Activated T-helper 9 cell treated with anti-CD3 and anti-CD28 coated beads, Interleukin-2, amount 50 U/mL, for 16 hours (primary cell): ENCODE measurements at regions not wholly inside any gene's neighbourhood (a gene's known extent, or its start where the extent isn't known, plus 50 kb on each side); places are given as distances from the start of the nearest gene placed in this dataset.

Experiments
- DNase-seq: peaks from one replicate; pipeline ENCODE4 v3.0.0-alpha.2; 2020; ENCODE audit warnings: low read depth

DNA sequence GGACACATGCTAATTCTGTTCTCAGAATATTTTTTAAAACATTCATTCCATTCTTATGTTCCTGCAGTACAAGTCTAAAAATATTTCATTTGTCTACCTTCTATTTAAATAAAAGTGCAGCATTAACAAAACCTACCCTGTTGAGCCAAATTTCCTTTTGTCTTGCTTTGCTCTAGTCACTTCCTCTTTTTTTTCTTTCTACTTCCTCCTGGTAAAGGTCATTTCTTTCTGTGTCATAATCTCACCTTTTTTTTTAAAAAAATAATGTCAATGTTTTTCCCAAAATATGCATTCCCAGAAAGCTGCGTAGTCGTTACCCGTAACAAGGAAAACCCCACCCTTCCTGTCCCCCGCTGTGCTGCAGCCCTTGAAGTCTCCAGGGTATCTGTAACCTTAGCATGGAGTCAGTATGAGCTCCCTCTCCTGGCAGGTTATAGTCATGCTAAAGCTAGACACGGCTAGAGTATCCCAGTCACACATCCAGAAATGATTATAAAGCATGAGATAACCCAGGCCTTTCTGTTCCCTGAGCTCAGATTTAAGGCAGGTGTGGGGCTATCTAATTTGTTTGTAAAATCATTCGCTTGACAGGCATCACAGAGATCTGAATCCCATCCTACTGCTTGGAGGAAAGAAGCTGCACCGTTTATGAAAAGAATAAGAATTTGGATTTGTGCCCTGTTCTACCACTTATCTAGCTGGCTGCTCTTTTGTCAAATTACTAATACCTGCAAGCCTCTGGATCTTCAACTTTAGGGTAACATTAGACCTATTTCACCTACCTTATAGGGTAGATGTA lies 51.1 kb upstream of the EED start:
- DNase-seq: peak; percentile 36

GRCh38 chr11:86192519-86193257 lies 51.9 kb upstream of the EED start:
- DNase-seq: no peak

DNA sequence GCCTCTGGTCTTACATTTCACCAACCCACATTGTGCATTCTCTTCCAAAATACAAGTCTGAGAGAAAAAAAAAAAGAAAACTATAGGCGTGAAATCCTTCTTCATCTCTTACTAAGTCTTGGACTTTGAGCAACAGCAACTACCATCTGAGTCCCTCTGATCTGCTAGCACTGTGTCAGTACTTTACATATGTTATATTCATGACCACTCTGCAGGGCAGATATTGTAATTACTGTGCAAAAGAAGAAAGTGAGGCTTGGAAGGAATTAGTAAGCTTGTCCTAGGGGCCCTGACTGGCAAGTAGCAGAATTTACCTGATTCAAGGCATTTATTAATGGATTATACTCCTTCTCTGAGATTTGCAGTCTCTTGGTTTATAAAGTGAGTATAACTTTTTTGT lies 52.7 kb upstream of the EED start:
- no peak for DNase-seq

GRCh38 chr11:86187027-86187426 lies 57.5 kb upstream of the EED start:
- DNase-seq: no peak

- no peak for DNase-seq
Observed at GRCh38 chr11:86186386-86186785, 58.2 kb upstream of the EED start.

DNA sequence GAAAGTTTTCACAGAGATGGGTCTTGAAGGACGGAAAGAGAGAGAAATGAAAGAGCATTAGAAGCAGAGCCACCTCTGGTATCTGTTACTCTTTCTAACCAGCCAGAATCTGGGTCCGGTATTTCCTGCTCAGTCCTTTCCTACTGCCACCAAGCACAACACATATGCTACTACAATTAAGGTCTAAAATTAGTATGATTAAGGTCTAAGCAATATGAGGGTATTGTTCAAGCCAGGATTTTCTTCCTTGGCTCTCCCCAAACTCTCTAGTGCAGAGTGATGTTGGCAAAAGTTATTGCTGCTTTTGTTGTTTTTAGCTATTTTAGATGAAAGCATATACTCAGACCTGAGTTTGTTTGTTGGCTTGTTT lies 59.2 kb upstream of the EED start:
- no peak for DNase-seq

DNA sequence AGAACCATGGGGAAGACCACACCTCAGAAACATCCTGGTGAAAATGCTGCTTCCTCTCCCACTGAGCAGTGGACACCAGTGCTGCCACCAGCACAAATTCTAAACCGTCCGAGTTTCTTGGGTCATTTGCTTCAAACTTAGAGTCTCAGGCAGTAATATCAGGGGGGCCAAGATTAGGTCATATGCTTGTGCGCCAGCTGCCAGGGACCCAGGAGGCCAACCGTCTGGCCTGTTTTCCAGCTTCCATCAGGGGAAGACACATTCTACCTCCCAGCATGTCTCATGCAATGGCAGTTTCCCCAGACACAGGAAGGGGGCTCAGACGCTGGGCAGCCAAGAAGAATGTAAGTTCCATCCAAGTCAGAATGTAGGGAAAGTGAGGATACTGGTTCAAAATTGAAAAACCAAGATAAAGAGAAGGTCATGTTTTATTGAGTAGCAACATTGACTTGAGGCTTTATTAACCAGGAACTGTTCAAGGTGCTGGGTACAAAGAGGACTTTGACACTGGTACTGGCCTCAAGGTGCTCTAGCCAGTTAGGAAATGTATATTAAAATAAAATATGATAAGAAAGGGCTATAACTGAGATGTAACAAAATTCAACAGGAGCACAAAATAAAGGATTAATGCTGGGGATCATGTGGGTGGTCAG lies 59.7 kb upstream of the EED start:
- DNase-seq: no peak

- DNase-seq: peak; percentile 11
Observed at GRCh38 chr11:86183694-86184093, 60.9 kb upstream of the EED start.

DNA sequence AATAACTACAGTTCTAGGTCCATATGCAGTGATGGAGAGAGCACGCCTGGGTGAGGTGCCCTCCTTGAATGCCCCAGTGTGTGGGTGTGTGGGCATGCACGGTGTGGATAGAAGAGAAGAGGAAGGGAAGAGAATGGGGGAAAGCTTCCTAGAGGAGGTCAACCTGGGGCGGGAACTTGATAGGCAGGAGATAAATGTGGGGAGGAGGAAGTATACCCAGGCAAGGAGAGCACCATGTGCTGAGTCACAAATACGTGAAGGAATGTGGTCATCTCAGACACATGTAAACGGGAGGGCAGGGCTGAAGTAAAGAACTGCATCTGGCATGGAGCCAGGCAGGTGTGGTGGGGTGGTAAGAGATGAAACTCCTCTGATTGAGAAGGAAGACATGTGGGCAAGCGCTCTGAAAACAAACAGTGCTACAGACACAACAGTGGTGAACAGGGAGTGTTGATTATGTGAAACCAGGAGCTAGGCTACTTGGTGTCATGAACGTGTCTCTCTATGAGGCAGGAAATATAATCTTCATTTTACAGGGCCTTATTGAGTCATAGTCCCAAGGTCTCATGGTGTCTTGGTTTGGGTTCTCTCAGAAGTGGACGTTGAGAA lies 61.5 kb upstream of the EED start:
- DNase-seq: peak; percentile 51

DNA sequence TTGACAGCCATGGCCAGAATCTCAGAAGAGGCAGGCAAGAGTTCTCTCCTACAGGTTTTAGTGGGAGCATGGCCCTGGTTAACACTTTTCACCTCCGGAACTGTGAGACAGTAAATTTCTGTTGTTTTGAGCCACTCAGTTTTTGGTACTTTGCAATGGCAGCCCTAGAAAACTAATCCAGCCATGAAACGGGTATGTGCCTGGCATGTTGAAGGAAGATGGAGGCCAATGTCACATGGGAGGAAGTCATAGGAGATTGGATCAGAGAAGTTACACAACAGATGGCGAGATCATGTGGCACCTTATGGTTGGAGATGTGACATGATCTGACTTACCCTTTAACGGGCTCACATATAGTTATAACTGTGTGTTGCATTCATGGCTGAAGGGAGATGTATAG lies 63.2 kb upstream of the EED start:
- no peak for DNase-seq

- DNase-seq: no peak
Observed at GRCh38 chr11:86180851-86181250, 63.7 kb upstream of the EED start.

DNA sequence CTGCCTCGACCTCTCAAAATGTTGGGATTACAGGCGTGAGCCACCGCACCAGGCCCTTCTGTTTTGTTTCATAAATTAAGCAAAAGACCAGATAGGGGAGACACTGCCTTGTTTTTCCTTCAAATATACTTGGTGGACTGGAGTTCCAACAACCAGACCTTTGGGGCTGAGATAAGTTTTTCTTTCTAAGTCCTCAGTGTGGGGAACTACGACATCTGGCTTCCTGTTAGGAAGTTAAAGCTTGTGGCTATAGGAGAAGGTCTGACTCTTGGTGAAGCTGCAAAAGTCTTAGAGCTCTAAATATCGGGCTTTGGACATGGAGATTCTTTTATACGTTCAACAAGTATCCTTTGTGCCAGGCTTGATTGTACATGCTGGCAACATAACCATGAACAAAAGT lies 64.1 kb upstream of the EED start:
- no peak for DNase-seq

DNA sequence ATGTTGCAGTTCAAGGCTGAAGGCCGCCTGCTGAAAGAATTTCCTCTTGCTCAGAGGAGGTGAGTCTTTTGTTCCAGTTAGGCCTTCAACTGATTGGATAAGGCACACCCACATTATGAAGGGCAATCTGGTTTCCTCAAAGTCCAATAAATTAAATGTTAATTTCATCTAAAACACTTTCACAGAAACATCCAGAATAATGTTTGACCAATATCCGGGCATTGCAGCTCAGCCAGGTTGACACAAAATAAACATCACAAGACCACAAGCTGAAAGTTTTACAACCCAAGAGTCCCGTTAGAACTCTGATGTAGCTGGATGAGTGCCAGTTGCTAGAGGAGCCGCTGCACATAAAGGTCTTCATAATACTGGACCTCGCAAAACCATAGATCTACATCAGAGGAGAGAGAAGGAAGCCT lies 64.9 kb upstream of the EED start:
- DNase-seq: no peak

DNA sequence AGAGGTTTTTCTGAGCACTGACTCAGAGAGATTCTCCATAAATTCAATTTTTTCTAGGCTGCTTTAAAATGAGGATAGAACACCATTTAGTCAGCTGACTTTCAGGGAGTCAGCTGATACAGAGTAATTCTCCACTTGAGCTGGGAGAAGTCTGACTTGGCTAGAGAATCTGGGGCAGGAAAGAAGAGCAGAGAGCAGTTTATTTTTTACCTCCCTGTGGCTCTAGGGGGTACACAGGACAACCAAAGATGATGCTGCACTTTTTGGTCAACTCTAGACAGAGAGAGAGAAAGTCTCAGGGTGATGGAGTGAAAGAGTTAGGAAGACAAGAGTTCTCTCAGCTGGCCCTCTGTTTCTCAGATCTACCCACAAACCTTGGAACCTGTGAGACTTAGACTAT lies 67.3 kb upstream of the EED start:
- DNase-seq: no peak

GRCh38 chr11:86176165-86176884 lies 68.2 kb upstream of the EED start:
- DNase-seq: peak; percentile 23

DNA sequence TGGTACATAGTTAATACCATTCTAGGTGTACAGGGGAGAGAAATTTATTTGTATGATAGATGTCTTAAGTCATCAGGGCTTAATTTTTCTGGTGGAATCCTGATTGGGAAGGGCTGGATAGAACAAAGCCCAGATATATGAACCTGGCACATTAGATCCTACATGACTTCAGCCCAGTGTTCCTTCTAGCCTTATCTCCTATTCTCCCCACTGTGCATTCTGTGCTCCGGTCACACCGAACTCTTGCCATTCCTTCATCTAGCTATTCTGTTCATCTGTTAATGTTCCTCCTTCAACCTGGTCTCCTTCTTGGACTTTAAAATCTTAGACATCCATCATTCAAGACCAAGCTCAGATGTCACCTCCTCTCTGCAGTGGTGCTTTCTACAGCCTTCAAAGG lies 68.9 kb upstream of the EED start:
- DNase-seq: no peak

DNA sequence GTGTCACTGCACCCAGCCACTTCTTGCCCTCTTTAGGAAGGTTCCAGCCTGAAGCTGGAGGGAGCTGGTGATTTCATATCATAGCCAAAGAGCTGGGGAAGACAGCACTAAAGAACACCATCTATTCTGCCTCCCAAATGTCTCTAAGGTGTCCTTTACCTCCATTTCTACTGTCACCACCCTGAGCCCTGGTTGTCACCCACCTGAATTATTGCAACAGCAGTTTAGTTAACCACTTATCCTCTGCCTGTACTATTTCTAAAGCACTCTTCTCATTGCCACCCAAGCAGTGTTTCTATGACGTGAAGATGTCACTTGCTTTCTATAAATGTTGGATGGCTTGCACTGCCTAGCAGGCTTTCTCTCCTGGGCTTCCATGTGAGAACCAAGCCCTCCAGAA lies 69.4 kb upstream of the EED start:
- no peak for DNase-seq

GRCh38 chr11:86174101-86175046 lies 70.2 kb upstream of the EED start:
- DNase-seq: no peak

DNA sequence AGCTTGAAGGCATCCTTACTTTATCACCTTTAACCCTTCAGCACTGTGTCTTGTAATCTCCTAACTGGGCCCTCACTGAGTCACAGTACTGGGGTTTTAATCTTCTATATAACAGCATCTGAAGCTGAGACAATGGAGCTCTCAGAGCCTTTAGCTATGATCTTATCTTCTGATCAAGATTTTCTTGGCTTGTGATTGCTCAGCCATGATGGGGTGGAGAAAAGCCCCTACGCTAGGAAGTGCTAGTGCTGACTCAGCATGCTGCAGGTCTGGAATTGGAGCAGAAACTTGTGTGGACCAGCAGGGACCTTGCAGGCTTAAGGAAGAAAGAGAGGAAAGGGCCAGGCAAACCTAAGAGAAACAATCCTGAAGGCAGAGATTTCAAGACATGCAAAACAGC lies 71.7 kb upstream of the EED start:
- no peak for DNase-seq

DNA sequence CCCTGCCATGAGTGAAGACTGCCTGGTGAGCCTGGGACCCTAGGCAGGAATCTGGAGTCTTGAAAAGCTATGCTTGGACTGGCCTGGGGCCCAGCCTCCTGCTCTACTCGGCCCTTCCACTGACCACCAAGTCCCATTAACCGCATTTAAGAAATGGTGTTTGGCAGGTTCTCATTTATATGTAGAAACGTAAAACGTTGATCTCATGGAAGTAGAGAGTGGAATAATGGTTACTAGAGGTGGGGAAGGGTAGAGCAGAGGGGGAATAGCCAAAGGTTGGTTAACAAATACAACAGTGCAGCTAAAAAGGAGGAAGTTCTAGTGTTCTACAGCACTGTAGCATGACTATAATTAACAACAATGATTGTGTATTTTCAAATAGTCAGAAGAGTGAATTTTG lies 72.9 kb upstream of the EED start:
- DNase-seq: no peak
